Activated naive CD4-positive, alpha-beta T cell treated with anti-CD3 and anti-CD28 coated beads for 36 hours (primary cell): ENCODE measurements at regions not wholly inside any gene's neighbourhood (a gene's known extent, or its start where the extent isn't known, plus 50 kb on each side); places are given as distances from the start of the nearest gene placed in this dataset.
"Not testable (repeated sequence)": the region's sequence is repeated elsewhere in the genome, so short reads cannot be mapped to it uniquely, and the experiment has no call there.

Source experiments
- CTCF ChIA-PET: fragments of 350-600 bp; sonication (Branson Sonifier 250); formaldehyde crosslinking; loops from one replicate; lab custom pipeline; 2021; ENCODE audit warnings: antibody characterized with exemption; lab: Charles Lee
- DNase-seq: peaks from one replicate; pipeline ENCODE4 v3.0.0-alpha.2; 2020
- H3K27ac Mint-ChIP-seq: one replicate; pipeline ENCODE4 v1.8.0; 2021; ENCODE audit warnings: mild to moderate bottlenecking, mixed read lengths
- H3K27me3 Mint-ChIP-seq: one replicate; pipeline ENCODE4 v1.8.0; 2021; ENCODE audit warnings: low read depth, mixed read lengths
- H3K36me3 Mint-ChIP-seq: one replicate; pipeline ENCODE4 v1.8.0; 2021; ENCODE audit warnings: low read depth, mixed read lengths
- H3K4me1 Mint-ChIP-seq: one replicate; pipeline ENCODE4 v1.8.0; 2021; ENCODE audit warnings: low read depth, mixed read lengths
- H3K4me3 Mint-ChIP-seq: one replicate; pipeline ENCODE4 v1.8.0; 2021; ENCODE audit warnings: mild to moderate bottlenecking, moderate library complexity, mixed read lengths
- H3K9me3 Mint-ChIP-seq: one replicate; pipeline ENCODE4 v1.8.0; 2021; ENCODE audit warnings: mixed read lengths
- intact Hi-C: fragments of 100-400 bp; cut with micrococcal nuclease; formaldehyde crosslinking; loops from one replicate; pipeline ENCODE4 v1.15.1; 2023

DNA sequence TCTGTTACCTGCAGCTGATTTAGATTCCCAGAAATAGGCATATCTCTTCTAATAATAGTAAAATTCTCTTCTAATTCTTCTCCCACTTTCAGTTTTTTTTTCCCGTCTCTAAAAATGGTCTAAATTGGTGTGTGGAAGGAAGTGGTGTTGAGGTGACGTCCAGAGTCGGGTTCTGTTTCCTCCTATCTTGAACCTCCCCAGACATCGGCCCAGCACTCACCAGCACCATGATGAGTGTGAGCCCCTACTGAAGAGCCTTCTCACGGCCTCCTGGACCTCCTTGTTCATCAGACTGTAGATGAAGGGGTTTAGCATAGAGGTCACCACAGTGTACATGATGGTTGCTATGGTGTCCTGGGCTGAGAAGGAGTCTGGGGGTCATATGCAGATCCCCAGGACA lies 53.5 kb upstream of the FAM153A start:
- H3K36me3 Mint-ChIP-seq, CTCF ChIA-PET, H3K27me3 Mint-ChIP-seq, intact Hi-C loops, H3K27ac Mint-ChIP-seq, H3K9me3 Mint-ChIP-seq: not testable (repeated sequence)
- peaks cover 20% of the 10 kb centered on the region for H3K4me1 Mint-ChIP-seq
- peak overlapping the region; percentile 63 for H3K4me3 Mint-ChIP-seq
- DNase-seq, result peak; percentile 39
